Activated CD4-positive, alpha-beta T cell treated with anti-CD3 and anti-CD28 coated beads for 4 hours (primary cell): ENCODE measurements at regions not wholly inside any gene's neighbourhood (a gene's known extent, or its start where the extent isn't known, plus 50 kb on each side); places are given as distances from the start of the nearest gene placed in this dataset.

Source experiments
- DNase-seq, 2 donors: peaks; one replicate each; pipeline ENCODE4 v3.0.0-alpha.2; 2020

GRCh38 chr20:39850821-39851330 lies 838.2 kb downstream of the MAFB start:
- no peak for DNase-seq

DNA sequence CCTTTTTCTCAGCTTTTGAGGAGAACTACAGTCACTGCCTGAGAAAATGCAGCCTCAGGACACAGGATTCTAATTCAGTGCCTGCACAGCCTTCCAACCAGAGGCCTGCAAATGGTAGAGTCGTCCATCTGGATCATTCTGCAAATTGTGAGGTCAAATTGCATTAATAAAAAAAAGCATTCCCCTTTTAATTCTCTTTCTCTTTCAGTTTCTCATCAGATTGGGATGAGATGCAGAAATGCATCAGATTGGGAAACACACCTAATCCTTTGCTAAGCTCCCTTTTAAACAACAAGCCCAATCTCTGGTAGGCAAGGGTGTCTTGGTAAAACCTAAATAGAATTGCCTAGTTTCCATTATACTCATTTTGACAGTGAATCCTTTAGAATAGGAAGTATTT lies 838.8 kb downstream of the MAFB start:
- DNase-seq, result no peak

DNA sequence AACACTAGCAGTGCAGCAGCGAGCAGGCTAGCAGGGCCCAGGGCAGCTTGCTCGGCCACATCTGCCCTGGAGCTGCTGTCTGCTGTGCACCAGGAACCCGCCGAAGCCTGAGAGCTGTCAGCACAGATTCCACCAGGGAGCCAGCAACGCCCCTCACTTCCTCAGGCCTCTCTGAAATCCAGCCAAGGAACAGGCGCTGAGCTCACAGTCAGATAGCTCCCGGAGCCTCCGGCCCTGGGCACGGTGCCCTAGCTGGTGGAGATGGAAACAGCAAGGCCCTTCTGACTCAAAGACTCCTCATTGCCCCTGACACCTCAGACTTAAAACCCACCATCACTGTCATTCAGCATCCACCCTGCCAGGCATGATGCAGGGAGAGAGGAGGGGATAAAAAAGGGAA lies 839.4 kb downstream of the MAFB start:
- no peak for DNase-seq

DNA sequence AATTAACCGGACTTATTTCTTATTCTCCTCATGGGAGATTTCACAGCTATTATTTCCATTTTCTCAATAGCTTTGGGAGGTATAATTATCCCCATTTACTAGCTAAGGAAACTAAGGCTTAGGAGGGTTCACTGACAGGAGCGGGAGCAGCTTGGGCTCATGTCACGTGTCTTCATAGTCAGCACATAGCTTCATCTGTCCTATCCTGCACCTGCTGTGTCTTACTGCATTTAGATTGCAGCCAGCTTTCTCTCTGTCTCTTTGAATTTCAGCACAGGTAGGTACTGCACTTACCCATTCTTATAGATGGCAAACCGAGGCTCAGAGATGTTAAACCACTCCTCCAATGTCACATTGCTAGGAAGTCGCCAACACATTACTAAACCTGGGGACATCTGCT lies 839.9 kb downstream of the MAFB start:
- DNase-seq, result no peak

DNA sequence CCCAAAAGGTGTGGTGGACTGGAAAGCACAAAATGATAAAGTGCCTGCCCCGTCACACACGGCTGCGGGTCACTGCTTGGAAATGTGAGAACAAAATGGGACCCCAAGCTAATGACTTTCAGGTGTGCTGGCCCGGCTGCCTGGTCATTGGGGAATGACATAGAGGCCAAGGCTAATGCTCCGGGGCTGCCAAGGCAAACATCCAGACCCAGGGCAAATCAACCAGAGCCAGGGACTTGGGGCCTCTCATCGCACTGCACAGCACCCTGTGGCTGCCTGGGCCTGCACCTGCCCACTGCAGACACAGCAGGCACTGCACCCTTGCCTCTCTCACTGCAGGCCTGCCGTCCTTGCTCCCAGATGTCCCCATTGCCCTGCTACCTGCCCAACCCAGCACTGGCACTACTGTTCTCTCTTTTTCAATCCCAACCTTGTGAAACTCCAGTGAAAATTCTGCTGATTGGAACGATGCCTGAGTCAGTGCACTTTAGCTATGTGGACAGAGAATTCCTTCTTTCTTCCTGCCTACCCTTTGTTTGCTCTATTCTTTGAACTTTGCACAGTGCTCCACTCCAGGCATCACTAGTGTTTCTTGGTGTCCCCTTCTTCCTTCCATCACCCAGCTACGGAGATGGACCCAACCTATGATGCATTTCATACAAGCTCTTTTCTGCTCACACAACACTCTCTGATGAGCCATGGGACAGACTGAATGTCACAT lies 849.5 kb downstream of the MAFB start:
- DNase-seq, result no peak

GRCh38 chr20:39837561-39837960 lies 851.5 kb downstream of the MAFB start:
- DNase-seq, result no peak

- no peak for DNase-seq
Observed at GRCh38 chr20:39835130-39835842, 853.8 kb downstream of the MAFB start.

DNA sequence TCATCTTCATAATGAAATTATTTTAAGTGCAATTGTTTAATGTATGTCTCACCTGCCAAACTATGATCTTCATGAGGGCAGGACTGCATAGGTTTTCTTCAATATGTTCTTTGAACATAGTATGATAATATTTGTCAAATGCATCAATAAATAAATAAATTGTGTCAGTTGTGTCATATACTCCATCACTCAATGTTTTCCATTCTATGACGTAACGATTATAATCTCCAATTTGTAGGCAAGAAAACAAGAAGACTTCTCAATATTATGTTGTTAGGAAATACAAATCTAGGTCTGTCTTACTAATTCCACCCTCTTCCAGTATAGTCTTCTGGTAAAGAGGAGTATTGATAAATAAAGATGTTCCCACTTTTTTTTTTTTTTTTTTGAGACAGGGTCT lies 858.1 kb downstream of the MAFB start:
- no peak for DNase-seq

DNA sequence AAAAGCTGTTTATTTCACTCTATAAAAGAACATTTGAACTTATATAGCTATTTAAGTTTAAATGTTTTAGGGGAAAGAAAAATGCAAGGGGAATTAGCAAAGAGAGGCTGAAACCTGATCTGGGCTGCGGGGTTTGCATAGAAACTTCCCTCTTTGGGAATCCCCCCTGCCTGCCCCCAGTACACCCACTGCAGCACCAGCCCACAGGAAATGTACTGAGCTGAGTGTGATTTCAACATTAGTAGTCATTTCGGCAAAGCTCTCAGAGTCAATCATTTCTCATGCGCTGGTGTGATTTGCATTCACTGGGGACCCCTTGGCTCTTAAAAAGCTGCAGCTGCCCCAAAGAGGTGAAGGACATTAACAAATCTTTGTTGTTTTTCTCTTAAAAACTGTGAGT lies 859.4 kb downstream of the MAFB start:
- DNase-seq, result no peak

DNA sequence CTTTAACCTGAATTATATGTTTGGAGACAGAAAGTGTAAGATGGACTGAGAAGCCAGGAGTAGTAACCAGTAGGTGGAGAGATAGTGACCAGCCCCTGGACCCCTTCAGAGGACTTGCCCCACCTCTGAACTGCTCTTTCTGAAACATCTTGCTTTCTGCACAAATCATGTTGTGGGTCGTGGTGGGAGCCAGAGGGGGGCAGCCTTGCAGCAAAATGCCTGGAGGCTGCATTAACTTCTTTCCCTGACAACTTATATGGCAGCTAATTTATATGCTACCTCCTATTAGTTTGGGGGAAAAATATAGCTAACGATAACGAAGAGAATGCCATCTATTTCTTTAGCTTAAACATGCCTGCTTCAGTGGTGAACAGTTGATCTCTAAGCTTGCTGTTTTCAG lies 859.8 kb downstream of the MAFB start:
- no peak for DNase-seq

- DNase-seq, result no peak
Observed at GRCh38 chr20:39825950-39826349, 863.1 kb downstream of the MAFB start.

DNA sequence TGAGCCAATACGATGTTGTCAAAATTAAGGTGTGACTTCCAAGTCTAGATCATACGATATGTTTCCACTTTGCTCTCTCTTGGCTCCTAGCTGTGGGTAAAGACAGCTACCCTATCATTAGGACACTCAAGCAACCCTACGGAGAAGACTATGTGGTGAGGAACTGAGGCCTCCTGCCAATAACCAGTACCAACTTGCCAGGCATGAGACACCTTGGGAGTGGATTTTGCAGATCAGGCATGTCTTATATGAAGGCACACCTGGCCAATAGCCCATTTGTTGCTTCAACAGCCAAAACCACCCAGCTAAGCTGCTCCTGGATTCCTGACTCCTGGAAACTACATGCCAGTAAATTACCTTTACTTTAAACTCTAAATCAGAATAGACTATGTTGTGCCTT lies 863.4 kb downstream of the DHX35 start:
- no peak for DNase-seq

DNA sequence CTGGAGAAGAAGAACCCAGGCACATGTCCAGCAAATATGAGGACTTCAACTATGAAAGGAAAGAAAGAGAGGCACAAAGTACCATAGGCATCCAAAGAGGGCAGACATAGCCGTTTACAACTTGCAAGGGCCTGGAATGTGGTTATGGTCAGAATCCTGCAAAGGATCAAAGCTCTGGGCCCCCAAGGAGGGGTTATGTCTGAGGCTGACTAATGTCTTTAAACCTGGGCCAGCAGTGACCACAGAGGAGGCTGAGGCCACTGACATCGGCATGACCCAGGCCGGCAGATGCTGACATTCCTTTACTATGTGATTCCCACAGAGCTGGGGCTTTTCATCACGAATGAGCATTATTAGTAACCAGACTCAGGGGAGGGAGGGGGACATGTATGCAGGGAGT lies 861.1 kb downstream of the DHX35 start:
- DNase-seq, result no peak

- DNase-seq, result no peak
Observed at GRCh38 chr20:39822667-39823066, 860.5 kb downstream of the DHX35 start.

GRCh38 chr20:39813190-39813829 lies 851.2 kb downstream of the DHX35 start:
- DNase-seq, result no peak

GRCh38 chr20:39812116-39812515 lies 850.0 kb downstream of the DHX35 start:
- no peak for DNase-seq

DNA sequence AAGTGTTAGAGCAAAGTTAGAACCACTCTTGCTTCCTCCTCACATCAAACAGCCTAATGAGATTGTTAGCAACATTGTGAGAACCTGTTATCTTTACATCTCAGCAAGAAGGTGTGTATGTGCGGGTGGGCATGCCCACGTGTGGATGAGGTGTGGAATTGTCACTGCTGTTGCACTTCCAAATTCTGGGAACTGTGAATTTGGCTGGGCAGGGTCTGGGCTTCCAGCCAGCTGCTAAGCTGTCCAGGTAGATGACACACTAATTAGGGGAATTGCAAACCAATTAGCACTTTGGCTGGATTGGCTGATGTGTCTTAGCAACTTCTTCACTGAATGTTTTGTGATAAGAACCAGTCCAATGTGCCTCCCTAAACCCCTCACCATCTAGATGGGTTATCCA lies 848.2 kb downstream of the DHX35 start:
- DNase-seq, result no peak

DNA sequence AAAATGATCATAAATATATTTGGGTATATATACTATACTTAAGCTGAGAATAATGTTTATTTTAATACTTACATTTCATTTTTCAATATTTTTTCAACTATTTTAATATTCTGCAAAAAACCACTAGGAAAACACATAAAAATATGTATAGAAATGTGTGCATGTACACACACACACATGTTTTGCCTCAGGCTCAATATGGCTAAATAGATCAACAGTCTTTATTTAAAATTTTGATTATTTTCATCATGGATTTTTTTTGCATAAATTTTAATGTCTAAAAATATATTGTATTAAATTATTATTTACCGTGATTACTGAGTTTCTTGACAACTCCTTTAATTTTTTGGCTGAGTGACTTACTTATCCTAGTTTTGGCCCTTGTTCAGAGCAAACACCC lies 846.5 kb downstream of the DHX35 start:
- DNase-seq, result no peak

- DNase-seq, result no peak
Observed at GRCh38 chr20:39800548-39800947, 838.4 kb downstream of the DHX35 start.

GRCh38 chr20:39800111-39800510 lies 838.0 kb downstream of the DHX35 start:
- no peak for DNase-seq

GRCh38 chr20:39799366-39799965 lies 837.3 kb downstream of the DHX35 start:
- no peak for DNase-seq

GRCh38 chr20:39795401-39796272 lies 833.5 kb downstream of the DHX35 start:
- DNase-seq, result no peak

- DNase-seq, result no peak
Observed at GRCh38 chr20:39792334-39792733, 830.2 kb downstream of the DHX35 start.
